Activated T-cell treated with anti-CD3 and anti-CD28 coated beads, Interleukin-2, amount 50 U/mL, for 72 hours (primary cell): ENCODE measurements at regions not wholly inside any gene's neighbourhood (a gene's known extent, or its start where the extent isn't known, plus 50 kb on each side); places are given as distances from the start of the nearest gene placed in this dataset.

Experiments used
- ATAC-seq, 2 donors: fragments of 150-1000 bp; cut with Tn5 transposase; replicated peaks in 1 of 2; 2 replicates each; pipeline ENCODE4 v1.10.0; 2021; ENCODE audit warnings: moderate library complexity in 2 of 2, mild to moderate bottlenecking in 1 of 2
- DNase-seq, 2 donors: peaks; one replicate each; pipeline ENCODE4 v3.0.0; 2021 to 2022; ENCODE audit warnings: mixed read lengths in 1 of 2
- H3K27ac Mint-ChIP-seq: one replicate; pipeline ENCODE4 v1.8.0; 2022; ENCODE audit warnings: mild to moderate bottlenecking, moderate library complexity, mixed read lengths
- H3K27me3 Mint-ChIP-seq: one replicate; pipeline ENCODE4 v1.8.0; 2022; ENCODE audit warnings: low read depth, mixed read lengths
- H3K36me3 Mint-ChIP-seq, 2 donors: one replicate each; pipeline ENCODE4 v1.8.0; 2022; ENCODE audit warnings: mixed read lengths in 2 of 2, mild to moderate bottlenecking in 1 of 2; ENCODE audit not compliant: insufficient read depth in 2 of 2
- H3K4me1 Mint-ChIP-seq: one replicate; pipeline ENCODE4 v1.8.0; 2022; ENCODE audit warnings: low read depth, mixed read lengths
- H3K4me3 Mint-ChIP-seq, 2 donors: one replicate each; pipeline ENCODE4 v1.8.0; 2022; ENCODE audit warnings: mild to moderate bottlenecking in 2 of 2, mixed read lengths in 2 of 2, moderate library complexity in 2 of 2
- H3K9me3 Mint-ChIP-seq, 2 donors: one replicate each; pipeline ENCODE4 v1.8.0; 2022; ENCODE audit warnings: mixed read lengths in 2 of 2

- no peaks in the 10 kb centered on the region for H3K4me1 Mint-ChIP-seq
- no peaks in the 10 kb centered on the region for H3K36me3 Mint-ChIP-seq
- H3K27me3 Mint-ChIP-seq: no peaks in the 10 kb centered on the region
- peaks cover 1 to 3% of the 10 kb centered on the region in 2 donors for H3K9me3 Mint-ChIP-seq
- no peak for ATAC-seq
- no peak for DNase-seq
- H3K4me3 Mint-ChIP-seq: no peak overlapping the region
- no peak overlapping the region for H3K27ac Mint-ChIP-seq
These were observed 159.2 kb upstream of the DTNA start for GRCh38 chr18:34550902-34551301.

- Mint-ChIP-seq H3K9me3 (peaks cover 1 to 3% of the 10 kb centered on the region in 2 donors), H3K4me3 (no peak overlapping the region), H3K36me3 (no peaks in the 10 kb centered on the region), H3K27me3 (no peaks in the 10 kb centered on the region), H3K4me1 (no peaks in the 10 kb centered on the region), H3K27ac (no peak overlapping the region)
- ATAC-seq: no peak
- DNase-seq: no peak
These were observed 158.3 kb upstream of the DTNA start for GRCh38 chr18:34551824-34552223.

- no peaks in the 10 kb centered on the region for H3K36me3 Mint-ChIP-seq
- H3K9me3 Mint-ChIP-seq: peaks cover 0 to 1% of the 10 kb centered on the region in 2 donors
- H3K27me3 Mint-ChIP-seq: no peaks in the 10 kb centered on the region
- DNase-seq (no peak), ATAC-seq (no peak)
- H3K27ac Mint-ChIP-seq: no peak overlapping the region
- H3K4me3 Mint-ChIP-seq: no peak overlapping the region
- no peaks in the 10 kb centered on the region for H3K4me1 Mint-ChIP-seq
These were observed 147.7 kb upstream of the DTNA start for GRCh38 chr18:34562252-34562870.

- Mint-ChIP-seq H3K9me3 (peaks cover 0 to 3% of the 10 kb centered on the region in 2 donors), H3K4me3 (no peak overlapping the region), H3K4me1 (no peaks in the 10 kb centered on the region), H3K36me3 (no peaks in the 10 kb centered on the region), H3K27ac (no peak overlapping the region), H3K27me3 (no peaks in the 10 kb centered on the region)
- DNase-seq (no peak), ATAC-seq (no peak)
These were observed 142.2 kb upstream of the DTNA start for GRCh38 chr18:34567857-34568256.

GRCh38 chr18:34576622-34577021 is 133.5 kb upstream of the DTNA start:
- Mint-ChIP-seq H3K36me3 (no peaks in the 10 kb centered on the region), H3K27ac (no peak overlapping the region), H3K9me3 (peaks cover 0 to 7% of the 10 kb centered on the region in 2 donors), H3K4me1 (no peaks in the 10 kb centered on the region), H3K4me3 (no peak overlapping the region), H3K27me3 (no peaks in the 10 kb centered on the region)
- DNase-seq (no peak), ATAC-seq (no peak)

GRCh38 chr18:34583895-34584294 is 126.2 kb upstream of the DTNA start:
- H3K4me3 Mint-ChIP-seq: no peak overlapping the region
- H3K9me3 Mint-ChIP-seq: peaks cover 5 to 10% of the 10 kb centered on the region in 2 donors
- no peak overlapping the region for H3K27ac Mint-ChIP-seq
- no peaks in the 10 kb centered on the region for H3K27me3 Mint-ChIP-seq
- no peaks in the 10 kb centered on the region for H3K36me3 Mint-ChIP-seq
- no peak for DNase-seq
- no peaks in the 10 kb centered on the region for H3K4me1 Mint-ChIP-seq
- ATAC-seq: no peak

- H3K36me3 Mint-ChIP-seq: no peaks in the 10 kb centered on the region
- no peak overlapping the region for H3K4me3 Mint-ChIP-seq
- no peaks in the 10 kb centered on the region for H3K9me3 Mint-ChIP-seq
- DNase-seq (no peak), ATAC-seq (no peak)
- H3K4me1 Mint-ChIP-seq: no peaks in the 10 kb centered on the region
- no peak overlapping the region for H3K27ac Mint-ChIP-seq
- no peaks in the 10 kb centered on the region for H3K27me3 Mint-ChIP-seq
These were observed 119.6 kb upstream of the DTNA start for GRCh38 chr18:34590503-34590902.

GRCh38 chr18:34591920-34592444 is 118.1 kb upstream of the DTNA start:
- Mint-ChIP-seq H3K27me3 (no peaks in the 10 kb centered on the region), H3K36me3 (no peaks in the 10 kb centered on the region), H3K9me3 (peaks cover 0 to 1% of the 10 kb centered on the region in 2 donors), H3K27ac (no peak overlapping the region), H3K4me1 (no peaks in the 10 kb centered on the region), H3K4me3 (no peak overlapping the region)
- DNase-seq (no peak), ATAC-seq (no peak)

GRCh38 chr18:34592481-34592880 is 117.6 kb upstream of the DTNA start:
- H3K4me1 Mint-ChIP-seq: no peaks in the 10 kb centered on the region
- H3K27ac Mint-ChIP-seq: no peak overlapping the region

GRCh38 chr18:34592961-34593382 is 117.1 kb upstream of the DTNA start:
- H3K27me3 Mint-ChIP-seq: no peaks in the 10 kb centered on the region
- no peak for ATAC-seq
- no peaks in the 10 kb centered on the region for H3K4me1 Mint-ChIP-seq
- H3K36me3 Mint-ChIP-seq: no peaks in the 10 kb centered on the region
- no peak overlapping the region for H3K4me3 Mint-ChIP-seq
- H3K9me3 Mint-ChIP-seq: peaks cover 0 to 2% of the 10 kb centered on the region in 2 donors
- no peak overlapping the region for H3K27ac Mint-ChIP-seq
- DNase-seq: no peak

More at GRCh38 chr18:34592481-34592880, 117.6 kb upstream of the DTNA start:
- DNase-seq (no peak), ATAC-seq (no peak)
- Mint-ChIP-seq H3K9me3 (peaks cover 0 to 2% of the 10 kb centered on the region in 2 donors), H3K36me3 (no peaks in the 10 kb centered on the region), H3K27me3 (no peaks in the 10 kb centered on the region), H3K4me3 (no peak overlapping the region)

GRCh38 chr18:34594266-34594665 is 115.8 kb upstream of the DTNA start:
- Mint-ChIP-seq H3K9me3 (peaks cover 0 to 2% of the 10 kb centered on the region in 2 donors), H3K36me3 (no peaks in the 10 kb centered on the region), H3K4me1 (no peaks in the 10 kb centered on the region), H3K4me3 (no peak overlapping the region), H3K27ac (no peak overlapping the region), H3K27me3 (no peaks in the 10 kb centered on the region)
- ATAC-seq: no peak
- DNase-seq: no peak

GRCh38 chr18:34595690-34596089 is 114.4 kb upstream of the DTNA start:
- Mint-ChIP-seq H3K4me1 (no peaks in the 10 kb centered on the region), H3K36me3 (no peaks in the 10 kb centered on the region), H3K27me3 (no peaks in the 10 kb centered on the region), H3K27ac (no peak overlapping the region), H3K4me3 (no peak overlapping the region), H3K9me3 (peaks cover 0 to 2% of the 10 kb centered on the region in 2 donors)
- no peak for ATAC-seq
- no peak for DNase-seq

GRCh38 chr18:34598120-34598635 is 111.9 kb upstream of the DTNA start:
- H3K4me3 Mint-ChIP-seq: no peak overlapping the region
- H3K9me3 Mint-ChIP-seq: peaks cover 0 to 2% of the 10 kb centered on the region in 2 donors
- no peaks in the 10 kb centered on the region for H3K36me3 Mint-ChIP-seq
- DNase-seq (no peak), ATAC-seq (no peak)
- no peak overlapping the region for H3K27ac Mint-ChIP-seq
- H3K27me3 Mint-ChIP-seq: no peaks in the 10 kb centered on the region
- no peaks in the 10 kb centered on the region for H3K4me1 Mint-ChIP-seq

- H3K27ac Mint-ChIP-seq: no peak overlapping the region
- no peak overlapping the region for H3K4me3 Mint-ChIP-seq
- H3K9me3 Mint-ChIP-seq: peaks cover 0 to 2% of the 10 kb centered on the region in 2 donors
- H3K27me3 Mint-ChIP-seq: no peaks in the 10 kb centered on the region
- DNase-seq (no peak), ATAC-seq (no peak)
- no peaks in the 10 kb centered on the region for H3K4me1 Mint-ChIP-seq
- no peaks in the 10 kb centered on the region for H3K36me3 Mint-ChIP-seq
These were observed 109.9 kb upstream of the DTNA start for GRCh38 chr18:34600158-34600557.
